ENCODE measurements at regions not wholly inside any gene's neighbourhood (a gene's known extent, or its start where the extent isn't known, plus 50 kb on each side); places are given as distances from the start of the nearest gene placed in this dataset.

GRCh38 chr9:78133751-78134150 lies 102.1 kb upstream of the CEP78 start:
- no peaks in the 10 kb centered on the region for H3K27me3 ChIP-seq (ENCODE audit: insufficient read depth, low read length, poor library complexity)
- no peak for TF ChIP-seq EZH2 (IDR thresholded peaks at IDR 0.05; ENCODE audit: borderline replicate concordance, low read depth, low read length, severe bottlenecking)
- TF ChIP-seq CTCF (IDR thresholded peaks at IDR 0.05; ENCODE audit: borderline replicate concordance, extremely low read depth, low read length, poor library complexity, severe bottlenecking) = no peak
- DNase-seq (no peak), ATAC-seq (ENCODE audit: insufficient read depth, low read depth) (no peak)
- peaks cover 19% of the 10 kb centered on the region for H3K4me1 ChIP-seq (ENCODE audit: insufficient read depth, low read length)
- H3K4me2 ChIP-seq (ENCODE audit: insufficient read depth, low read length) = no peak overlapping the region
- no peaks in the 10 kb centered on the region for H3K36me3 ChIP-seq (ENCODE audit: insufficient read depth, low read length)
- no peak overlapping the region for H3K4me3 ChIP-seq (ENCODE audit: low read depth in 1 of 2, low read length in 2 of 2)
- H3K27ac ChIP-seq (ENCODE audit: low read length) = no peak overlapping the region
- H2AFZ ChIP-seq (ENCODE audit: low read depth, low read length) = 0 out of 2 replicates have a peak overlapping the region, but pooled peaks have one; percentile 25
- H3K79me2 ChIP-seq (ENCODE audit: insufficient read depth, low read length) = no peaks in the 10 kb centered on the region
- H3K9me3 ChIP-seq (ENCODE audit: insufficient read depth, low read length, severe bottlenecking) = no peaks in the 10 kb centered on the region
- no peaks in the 10 kb centered on the region for H4K20me1 ChIP-seq (ENCODE audit: insufficient read depth, low read length)
- H3K9ac ChIP-seq (ENCODE audit: low read depth, low read length) = no peak overlapping the region

- ATAC-seq (ENCODE audit: insufficient read depth, low read depth) (peak; percentile 92), DNase-seq (peak; percentile 16)
- TF ChIP-seq EZH2 (IDR thresholded peaks at IDR 0.05; ENCODE audit: borderline replicate concordance, low read depth, low read length, severe bottlenecking) (no peak), CTCF (IDR thresholded peaks at IDR 0.05; ENCODE audit: borderline replicate concordance, extremely low read depth, low read length, poor library complexity, severe bottlenecking) (no peak)
- Histone ChIP-seq H3K9ac (ENCODE audit: low read depth, low read length) (peak overlapping the region; percentile 39; the same call in 1 of the 2 replicates), H3K4me1 (ENCODE audit: insufficient read depth, low read length) (peaks cover 19% of the 10 kb centered on the region), H4K20me1 (ENCODE audit: insufficient read depth, low read length) (no peaks in the 10 kb centered on the region), H3K4me2 (ENCODE audit: insufficient read depth, low read length) (peak overlapping the region; percentile 57), H3K4me3 (ENCODE audit: low read depth in 1 of 2, low read length in 2 of 2) (peak overlapping the region in 1 of 2 experiments; percentile 44; a peak in 2 of 4 replicates), H3K36me3 (ENCODE audit: insufficient read depth, low read length) (no peaks in the 10 kb centered on the region), H3K9me3 (ENCODE audit: insufficient read depth, low read length, severe bottlenecking) (no peaks in the 10 kb centered on the region), H3K27ac (ENCODE audit: low read length) (peak overlapping the region; percentile 82), H2AFZ (ENCODE audit: low read depth, low read length) (peak overlapping the region; percentile 78), H3K79me2 (ENCODE audit: insufficient read depth, low read length) (no peaks in the 10 kb centered on the region), H3K27me3 (ENCODE audit: insufficient read depth, low read length, poor library complexity) (no peaks in the 10 kb centered on the region)
Observed at GRCh38 chr9:78132701-78133058, 101.1 kb upstream of the GNAQ start.

GRCh38 chr9:78131969-78132700 lies 100.5 kb upstream of the GNAQ start:
- TF ChIP-seq EZH2 (IDR thresholded peaks at IDR 0.05; ENCODE audit: borderline replicate concordance, low read depth, low read length, severe bottlenecking) (no peak), CTCF (IDR thresholded peaks at IDR 0.05; ENCODE audit: borderline replicate concordance, extremely low read depth, low read length, poor library complexity, severe bottlenecking) (no peak)
- Histone ChIP-seq H3K9ac (ENCODE audit: low read depth, low read length) (peak overlapping the region; percentile 39; the same call in 1 of the 2 replicates), H3K36me3 (ENCODE audit: insufficient read depth, low read length) (no peaks in the 10 kb centered on the region), H3K27me3 (ENCODE audit: insufficient read depth, low read length, poor library complexity) (no peaks in the 10 kb centered on the region), H3K79me2 (ENCODE audit: insufficient read depth, low read length) (no peaks in the 10 kb centered on the region), H2AFZ (ENCODE audit: low read depth, low read length) (peak overlapping the region; percentile 78), H3K4me2 (ENCODE audit: insufficient read depth, low read length) (peak overlapping the region; percentile 57), H3K4me1 (ENCODE audit: insufficient read depth, low read length) (peaks cover 19% of the 10 kb centered on the region), H3K9me3 (ENCODE audit: insufficient read depth, low read length, severe bottlenecking) (no peaks in the 10 kb centered on the region), H3K27ac (ENCODE audit: low read length) (peak overlapping the region; percentile 82), H3K4me3 (ENCODE audit: low read depth in 1 of 2, low read length in 2 of 2) (peak overlapping the region in 1 of 2 experiments; percentile 44; a peak in 2 of 4 replicates), H4K20me1 (ENCODE audit: insufficient read depth, low read length) (no peaks in the 10 kb centered on the region)
- ATAC-seq (ENCODE audit: insufficient read depth, low read depth) = peak; percentile 56
- no peak for DNase-seq

All from DND-41 (cell line).